Cardiac septum (tissue), 1 donor: ENCODE measurements at regions not wholly inside any gene's neighbourhood (a gene's known extent, or its start where the extent isn't known, plus 50 kb on each side); places are given as distances from the start of the nearest gene placed in this dataset.
"Not testable (repeated sequence)": the region's sequence is repeated elsewhere in the genome, so short reads cannot be mapped to it uniquely, and the experiment has no call there.

ENCODE experiments used
- DNase-seq: peaks from one replicate; pipeline ENCODE4 v3.0.0-alpha.2; 2020; ENCODE audit warnings: low spot score
- intact Hi-C: fragments of 100-400 bp; cut with DNase I; formaldehyde crosslinking; loops from one replicate; pipeline ENCODE4 v1.14.0; 2022
- donor health status: DM: no; HTN: no; CAD: no.

DNA sequence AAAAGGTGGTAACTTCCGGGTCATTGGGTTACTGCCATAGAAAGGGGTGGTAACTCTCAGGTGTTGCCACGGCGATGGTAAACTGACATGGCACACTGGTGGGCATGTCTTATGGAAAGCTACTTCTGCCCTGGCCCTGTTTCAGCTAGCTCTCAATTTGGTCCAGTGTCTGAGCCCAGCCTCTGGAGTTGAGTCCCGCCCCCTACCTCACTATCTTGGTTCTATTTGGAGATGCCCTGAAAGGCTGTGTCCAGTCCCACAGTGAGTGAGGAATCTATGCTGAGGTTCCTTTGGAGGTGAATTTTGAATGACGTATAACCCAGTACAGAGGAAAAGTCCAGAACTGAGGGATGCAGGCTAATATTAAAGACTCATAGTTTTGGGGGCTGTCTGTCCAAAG, 230.4 kb upstream of the PLGLB1 start:
- intact Hi-C loops = not testable (repeated sequence)

DNA sequence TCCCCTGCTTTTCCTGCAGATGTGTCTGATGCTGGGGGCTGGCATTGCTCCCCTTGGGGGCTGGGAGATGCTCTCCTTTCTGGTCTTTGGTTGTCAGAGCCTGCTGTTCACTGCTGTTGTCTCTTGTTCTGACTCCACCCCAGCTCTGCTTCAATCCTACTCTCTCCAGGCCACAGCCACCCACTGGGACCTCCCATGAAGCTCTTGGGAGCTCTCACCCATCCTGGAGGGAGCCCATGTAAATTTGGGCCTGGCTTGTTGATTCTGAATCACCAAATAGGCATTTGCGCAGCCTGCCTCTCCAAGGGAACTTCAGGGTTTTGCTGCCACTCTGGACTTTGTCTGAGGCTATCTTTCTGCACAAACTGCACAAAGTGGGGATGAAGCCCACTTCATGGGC, 232.9 kb upstream of the PLGLB1 start:
- DNase-seq, intact Hi-C loops: not testable (repeated sequence)

More for the DNA sequence above, 230.4 kb upstream of the PLGLB1 start:
- DNase-seq = not testable (repeated sequence)

DNA sequence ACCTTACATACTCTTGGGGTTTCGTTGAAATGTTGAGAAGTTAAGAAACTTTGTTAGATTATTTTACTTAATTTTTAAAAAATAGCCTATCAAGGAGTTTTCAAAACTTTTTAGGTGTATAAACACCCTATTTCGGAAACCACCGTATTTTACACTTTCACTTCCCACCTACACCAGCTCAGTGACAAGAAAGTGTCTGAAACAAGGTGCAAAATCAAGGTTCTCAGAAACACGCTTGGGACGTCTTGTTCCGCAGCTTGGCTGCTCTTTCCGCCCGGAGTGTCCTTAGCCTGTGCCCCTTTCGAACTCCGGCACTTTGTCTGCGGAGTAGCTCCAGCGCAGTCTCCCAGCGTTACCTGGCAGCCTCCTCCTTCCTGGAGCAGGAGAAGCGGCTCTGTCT, 233.8 kb upstream of the PLGLB1 start:
- intact Hi-C loops, DNase-seq: not testable (repeated sequence)

DNA sequence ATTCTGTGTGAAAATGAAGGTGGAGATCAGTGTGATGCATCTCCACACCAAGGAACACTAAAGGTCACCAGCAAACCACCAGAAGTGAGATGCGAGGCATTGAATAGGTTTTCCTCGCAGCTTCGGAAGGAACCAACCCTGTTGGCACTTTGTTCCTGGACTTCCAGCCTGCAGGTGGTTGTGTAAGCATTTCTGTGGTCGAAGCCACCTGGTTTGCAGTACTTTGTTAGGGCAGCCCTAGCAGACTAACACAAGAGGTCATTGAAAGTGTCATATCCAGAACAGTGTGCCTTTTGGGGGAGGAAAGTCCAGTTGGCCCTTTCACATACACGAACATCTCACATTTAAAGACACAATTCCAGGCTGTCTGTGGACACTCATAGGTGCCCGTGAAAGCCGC, 237.2 kb upstream of the PLGLB1 start:
- DNase-seq, intact Hi-C loops: not testable (repeated sequence)

DNA sequence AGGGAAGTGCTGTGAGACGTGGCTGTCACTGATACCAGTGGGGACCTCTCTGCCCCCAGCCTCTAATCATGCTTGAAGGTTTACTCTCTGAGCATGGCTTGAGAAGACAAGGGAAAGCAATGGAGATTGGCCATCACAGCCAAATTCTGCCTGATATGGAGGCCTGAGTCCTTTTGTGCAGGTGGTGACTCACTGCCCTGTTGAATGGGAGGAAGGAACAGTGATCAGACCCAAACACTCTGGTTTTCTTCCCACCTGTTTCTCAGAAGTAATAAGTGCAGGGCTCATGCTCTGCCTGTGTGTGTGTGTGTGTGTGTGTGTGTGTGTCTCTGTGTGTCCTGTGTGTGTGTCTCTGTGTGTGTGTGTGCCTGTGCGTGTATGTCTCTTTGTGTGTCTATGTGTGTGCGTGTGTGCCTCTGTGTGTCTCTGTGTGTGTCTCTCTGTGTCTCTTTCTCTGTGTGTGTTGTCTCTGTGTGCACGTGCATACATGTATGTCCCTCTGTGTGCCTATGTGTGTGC, 240.6 kb upstream of the PLGLB1 start:
- DNase-seq, intact Hi-C loops: not testable (repeated sequence)

DNA sequence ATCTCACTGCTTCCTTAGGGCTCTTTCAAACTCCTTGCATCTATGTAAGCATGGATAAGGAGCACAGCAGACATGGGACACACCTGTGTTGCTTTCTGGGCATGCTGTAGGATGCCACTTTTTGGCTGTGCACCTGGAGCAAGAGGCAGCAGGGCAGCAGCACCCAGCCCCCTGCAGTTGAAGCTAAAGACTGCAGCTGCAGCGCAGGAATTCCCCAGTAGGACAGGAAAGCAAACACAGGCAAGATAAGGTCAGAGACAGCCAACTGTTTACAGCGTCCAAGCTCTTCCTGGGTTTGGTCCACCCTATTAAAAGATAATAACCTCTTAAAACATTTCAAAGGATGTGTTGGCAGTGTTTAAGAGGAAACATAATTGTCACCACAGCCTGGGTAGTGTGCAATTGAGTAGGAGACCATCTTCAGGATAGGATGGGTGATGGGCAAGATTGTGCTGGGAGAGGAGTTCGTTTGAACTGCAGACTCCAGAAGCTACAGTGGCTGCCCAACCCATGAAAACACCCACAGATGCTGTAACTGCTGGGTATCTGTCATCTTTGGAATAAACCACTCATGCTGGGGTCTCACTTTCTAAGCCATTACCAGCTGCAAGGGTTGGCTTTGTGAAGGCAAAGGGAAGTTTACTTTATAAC, 242.3 kb upstream of the PLGLB1 start:
- DNase-seq, intact Hi-C loops: not testable (repeated sequence)

DNA sequence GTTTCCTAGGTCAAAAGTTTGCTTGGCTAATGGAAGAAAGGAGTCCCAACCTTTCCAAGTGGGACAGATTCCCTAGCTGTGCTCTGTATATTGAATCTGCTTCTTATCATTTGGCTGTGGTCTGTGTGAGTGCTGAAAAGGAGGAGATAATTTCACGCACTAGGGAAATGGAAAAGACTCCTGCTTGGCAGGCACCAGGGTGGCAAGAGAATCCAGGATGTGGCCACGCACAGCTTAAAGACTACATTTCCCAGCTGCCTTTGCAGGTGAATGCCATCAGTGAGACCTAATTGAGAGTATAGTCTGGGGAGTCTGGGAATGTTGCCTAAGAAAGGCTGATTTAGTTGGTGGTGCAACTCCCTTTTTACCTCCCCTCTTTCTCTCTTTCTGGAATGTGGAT, 253.5 kb upstream of the PLGLB1 start:
- DNase-seq, intact Hi-C loops: not testable (repeated sequence)

DNA sequence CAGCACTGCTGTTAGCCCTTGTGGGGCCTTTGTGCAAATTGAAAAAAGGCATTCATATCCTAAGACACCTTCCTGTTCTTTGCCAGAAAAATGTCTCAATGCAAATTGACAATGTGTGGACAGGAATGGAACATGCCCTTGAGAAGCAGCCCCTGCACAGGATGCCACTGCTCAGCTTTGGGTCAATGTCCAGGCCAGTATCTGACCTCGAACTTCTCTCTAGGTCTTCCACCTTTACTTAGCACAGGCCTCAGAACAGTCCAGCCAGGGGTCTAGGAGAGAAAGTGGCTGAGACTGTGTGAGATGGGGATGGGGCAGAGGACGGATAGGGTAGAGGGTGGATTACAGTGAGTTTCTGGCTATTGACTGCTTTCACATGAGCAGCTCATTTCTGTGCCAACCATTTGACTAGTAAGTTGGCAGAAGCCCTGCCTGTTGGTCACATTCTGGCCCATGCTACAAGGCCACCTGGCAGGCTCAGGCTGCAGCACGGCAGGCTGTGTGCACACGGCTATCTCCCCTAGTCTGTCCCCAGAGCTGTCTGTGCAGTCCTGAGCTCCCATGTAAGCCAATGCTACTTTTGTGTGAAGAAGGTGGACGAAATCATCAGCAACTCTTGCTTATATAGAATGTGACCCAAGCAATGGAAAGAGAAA, 254.5 kb upstream of the PLGLB1 start:
- intact Hi-C loops, DNase-seq: not testable (repeated sequence)

DNA sequence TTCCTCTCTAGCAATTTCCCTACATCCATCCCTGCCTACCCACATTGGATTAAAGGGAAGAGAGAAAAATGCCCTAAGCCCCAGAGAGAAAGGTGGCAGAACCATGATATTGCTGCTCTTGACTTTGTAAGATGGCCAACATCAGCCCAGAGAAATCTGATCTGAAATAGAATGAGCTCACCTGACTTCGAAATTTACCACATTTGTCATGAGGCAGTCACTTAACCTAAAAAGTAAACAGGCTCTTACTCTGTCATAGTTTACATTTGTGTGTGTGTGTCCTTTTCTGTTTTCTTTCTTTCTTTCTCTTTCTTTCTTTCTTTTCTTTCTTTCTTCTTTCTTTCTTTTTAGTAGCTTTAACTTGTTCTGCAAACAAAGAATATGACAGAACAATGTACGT, 255.0 kb upstream of the PLGLB1 start:
- intact Hi-C loops, DNase-seq: not testable (repeated sequence)

DNA sequence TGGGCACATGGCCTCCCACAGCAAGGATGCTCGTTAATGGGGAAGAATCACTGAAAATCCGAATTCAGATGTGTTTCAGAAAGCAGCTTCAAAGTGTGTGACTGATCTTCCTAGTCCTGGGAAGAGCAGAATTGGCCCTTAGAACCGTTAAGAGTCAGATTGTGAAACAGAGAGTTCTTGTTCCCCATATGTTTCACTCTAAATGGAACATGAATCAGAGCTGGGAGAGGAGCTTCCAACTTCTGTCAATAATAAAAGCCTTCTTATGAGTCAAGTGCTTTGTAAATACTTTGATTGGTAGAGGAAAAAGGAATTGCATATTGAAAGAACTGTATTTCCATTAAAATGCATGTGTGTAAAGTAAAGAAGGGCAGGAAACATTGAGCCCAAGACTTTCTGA, 256.1 kb upstream of the PLGLB1 start:
- DNase-seq, intact Hi-C loops: not testable (repeated sequence)

DNA sequence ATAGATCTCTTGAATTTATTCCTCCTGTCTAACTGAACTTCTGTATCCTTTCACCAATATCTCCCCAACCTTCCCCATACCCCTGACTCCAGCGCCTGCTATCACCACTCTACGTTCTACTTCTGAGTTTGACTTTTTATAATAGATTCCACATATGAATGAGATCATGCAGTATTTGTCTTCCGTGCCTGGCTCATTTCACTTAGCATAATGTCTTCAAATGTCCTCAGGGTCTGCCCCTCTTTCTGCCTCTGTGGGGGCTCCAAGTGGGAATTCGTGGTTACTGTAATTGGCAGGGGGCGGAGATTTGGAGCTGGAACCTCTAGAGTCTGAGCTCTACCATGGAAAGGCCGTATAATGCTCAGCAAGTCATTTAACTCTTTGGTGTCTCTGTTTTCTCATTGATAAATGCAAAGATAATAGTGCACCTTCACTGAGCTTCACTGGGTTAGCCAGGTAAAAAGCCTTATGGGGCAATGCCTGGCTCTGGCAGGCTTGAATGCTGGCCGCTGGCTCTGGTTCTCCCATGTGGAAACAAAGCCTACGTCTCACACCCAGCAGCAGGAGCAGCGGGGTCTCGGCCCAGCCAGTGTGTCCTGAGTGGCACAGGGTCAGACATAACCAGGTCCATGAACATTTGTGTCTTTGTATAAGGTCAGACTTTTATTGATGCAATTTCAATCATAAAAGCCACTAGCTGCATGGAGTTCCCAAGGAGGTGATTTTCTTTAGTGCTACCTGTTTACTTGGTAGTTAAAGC, 259.1 kb upstream of the PLGLB1 start:
- intact Hi-C loops, DNase-seq: not testable (repeated sequence)

DNA sequence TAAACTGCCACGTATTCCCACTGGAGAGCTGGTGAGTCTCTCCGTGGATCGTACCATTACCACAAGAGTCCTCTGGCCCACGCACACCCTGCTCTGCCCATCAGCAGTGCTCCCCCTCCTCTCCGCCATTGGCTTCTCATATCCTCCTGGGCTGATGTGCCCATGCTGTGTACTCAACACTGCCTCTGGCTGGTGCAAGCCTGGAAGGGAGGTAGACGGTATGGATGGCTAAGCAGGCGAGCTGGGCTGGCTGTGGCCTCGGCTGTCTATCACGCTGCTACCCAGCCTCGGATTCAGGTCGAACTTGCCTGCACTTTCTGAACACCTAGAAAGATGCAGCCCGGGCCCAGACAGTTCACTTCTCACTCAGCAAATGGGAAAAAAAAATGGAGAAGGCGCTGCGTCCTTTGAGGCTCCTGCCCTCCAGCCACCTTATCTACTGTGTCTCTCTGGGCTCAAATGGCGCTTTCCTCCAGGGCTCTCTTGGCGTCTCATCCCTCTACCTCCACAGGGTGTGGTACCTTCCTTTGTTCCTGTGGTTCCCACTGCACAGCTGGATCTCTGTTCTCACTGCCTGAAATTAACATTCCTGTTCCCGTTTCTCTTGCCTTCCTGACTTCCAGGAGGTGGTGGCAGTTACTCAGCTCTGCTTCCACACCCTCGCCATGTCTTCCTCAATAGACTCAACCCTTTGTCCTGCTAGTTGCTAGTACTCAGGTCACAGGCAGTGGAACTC, 262.3 kb upstream of the PLGLB1 start:
- intact Hi-C loops = not testable (repeated sequence)

DNA sequence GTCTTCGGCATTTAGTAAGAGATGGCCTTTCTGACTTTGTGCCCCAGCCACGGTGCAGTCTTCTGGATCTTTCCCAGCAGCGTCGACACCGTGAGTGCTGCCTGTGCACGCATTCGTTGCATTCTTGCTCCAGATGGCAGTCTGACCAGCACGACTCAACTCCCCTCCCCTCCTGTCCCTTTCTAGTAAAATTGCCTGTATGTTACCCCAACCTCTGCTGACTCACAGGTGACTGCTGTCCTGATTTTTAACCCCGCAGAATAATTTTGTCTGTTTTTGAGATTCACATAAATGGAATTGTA, 262.8 kb upstream of the PLGLB1 start:
- intact Hi-C loops, DNase-seq: not testable (repeated sequence)

More for the DNA sequence above, 262.3 kb upstream of the PLGLB1 start:
- not testable (repeated sequence) for DNase-seq

DNA sequence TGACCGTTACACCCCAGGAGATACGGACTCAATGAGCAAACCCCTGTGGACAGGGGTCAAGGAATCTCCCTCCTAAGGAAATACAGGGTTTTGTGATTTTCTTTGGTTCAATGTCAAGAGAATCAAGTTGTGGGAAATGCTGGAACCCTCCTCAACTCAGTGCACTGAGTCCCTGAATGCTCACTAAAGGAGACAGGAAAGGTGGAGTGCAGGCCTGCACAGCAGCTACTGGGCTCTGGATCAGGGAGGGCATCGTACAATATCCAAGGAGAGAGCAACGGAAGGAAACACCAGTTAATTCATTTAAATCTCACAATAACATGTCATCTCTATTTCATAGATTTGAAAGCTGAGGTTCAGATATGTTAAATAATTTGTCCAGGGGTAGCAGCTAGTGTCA, 263.5 kb upstream of the PLGLB1 start:
- intact Hi-C loops, DNase-seq: not testable (repeated sequence)

DNA sequence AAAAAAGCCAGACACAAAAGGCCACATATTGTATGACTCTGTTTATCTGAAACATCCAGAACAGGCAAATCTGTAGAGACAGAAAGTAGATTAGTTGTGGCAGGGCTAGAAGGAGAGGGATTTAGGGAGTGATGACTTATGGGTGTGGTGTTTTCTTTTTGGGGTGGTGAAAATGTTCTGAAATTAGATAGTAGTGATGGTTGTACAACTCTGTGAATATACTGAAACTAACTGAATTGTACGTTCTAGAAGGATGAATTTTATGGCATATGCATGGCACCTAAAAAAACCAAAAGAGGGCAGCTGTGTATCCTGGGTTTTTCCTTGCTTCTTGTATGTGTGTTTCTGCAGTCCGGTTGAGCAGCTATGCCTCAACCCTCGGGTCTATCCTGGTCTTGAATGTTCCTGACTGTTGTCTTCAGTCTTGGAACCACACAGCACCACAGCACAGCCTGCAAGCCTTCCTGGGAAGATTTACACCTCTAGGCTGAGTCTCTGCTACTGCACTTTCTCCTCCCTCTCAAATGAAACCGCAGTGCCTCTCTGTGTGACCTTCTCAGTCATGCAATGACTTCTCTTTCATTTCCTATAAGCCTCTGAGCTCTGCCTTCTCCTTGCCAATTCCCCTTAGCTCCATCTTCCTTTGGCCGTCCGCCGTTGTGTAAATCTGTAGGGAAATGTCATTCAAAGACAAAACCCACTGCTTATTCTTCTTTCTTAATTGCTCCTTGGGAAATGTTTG, 269.1 kb upstream of the PLGLB1 start:
- intact Hi-C loops, DNase-seq: not testable (repeated sequence)

DNA sequence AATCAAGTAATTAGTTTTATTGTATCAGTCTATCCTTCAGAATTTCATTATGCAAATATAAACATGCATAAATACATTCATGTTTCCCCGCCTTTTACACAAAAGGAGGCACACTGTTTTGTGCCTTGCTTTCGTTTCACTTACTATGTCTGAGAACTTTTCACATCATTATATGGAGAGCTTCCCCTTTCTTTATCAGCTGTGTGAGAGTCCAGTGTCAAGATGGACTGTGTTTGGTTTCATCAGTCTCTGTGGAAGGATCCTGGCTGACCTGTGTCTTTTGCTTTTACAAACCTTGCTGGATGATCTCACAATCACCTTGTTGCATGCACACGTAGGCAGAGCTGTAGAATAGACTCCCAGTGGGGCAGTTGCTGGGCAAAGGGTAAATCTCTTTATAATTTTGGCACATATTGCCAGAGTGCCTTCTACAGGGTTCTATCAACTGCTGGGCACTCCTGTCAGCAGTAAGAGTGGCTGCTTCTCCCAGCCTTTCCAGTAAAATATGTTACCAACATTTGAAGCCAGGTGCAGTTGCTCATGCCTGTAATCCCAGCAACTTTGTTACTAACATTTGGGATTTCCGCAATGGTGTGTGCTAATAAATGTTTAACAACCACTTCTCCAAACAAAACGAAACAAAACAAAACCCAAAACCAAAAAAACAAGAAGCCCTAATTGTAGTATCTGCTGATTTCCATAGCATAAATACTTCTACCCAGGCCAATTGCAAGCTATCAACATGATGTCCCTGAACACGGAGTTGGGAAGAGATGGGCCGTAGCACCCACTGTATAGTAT, 270.0 kb upstream of the PLGLB1 start:
- DNase-seq, intact Hi-C loops: not testable (repeated sequence)

DNA sequence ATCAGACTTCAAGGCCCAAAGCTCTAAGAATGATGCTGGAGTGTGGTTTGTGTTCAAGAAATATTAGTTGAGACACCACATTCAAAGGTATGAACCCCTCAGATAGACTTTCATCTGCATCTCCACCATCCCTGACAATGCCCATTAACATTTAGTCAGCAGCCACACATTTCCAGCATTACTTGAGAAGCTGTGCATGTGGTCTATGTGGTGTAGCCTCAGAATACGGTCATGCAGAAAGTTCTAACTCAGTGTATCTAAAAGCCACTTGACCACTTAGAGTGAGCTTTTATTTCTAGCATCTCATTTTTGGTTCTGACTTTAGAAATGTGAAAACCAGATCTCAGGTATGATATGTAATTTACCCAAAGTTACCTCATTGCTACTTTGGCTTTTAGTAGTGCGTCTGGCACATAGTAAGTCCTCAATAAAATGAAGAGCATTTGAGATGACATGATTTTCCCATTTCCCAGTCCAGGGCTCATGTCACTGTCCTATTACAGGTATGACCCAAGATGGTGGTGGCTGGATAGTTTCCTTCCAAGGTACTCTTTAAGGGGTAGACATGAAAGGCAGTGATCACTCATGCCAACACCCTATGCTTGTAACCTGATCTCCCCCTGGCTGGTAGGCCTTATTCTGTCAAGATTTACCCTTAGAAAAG, 272.4 kb upstream of the PLGLB1 start:
- intact Hi-C loops, DNase-seq: not testable (repeated sequence)

DNA sequence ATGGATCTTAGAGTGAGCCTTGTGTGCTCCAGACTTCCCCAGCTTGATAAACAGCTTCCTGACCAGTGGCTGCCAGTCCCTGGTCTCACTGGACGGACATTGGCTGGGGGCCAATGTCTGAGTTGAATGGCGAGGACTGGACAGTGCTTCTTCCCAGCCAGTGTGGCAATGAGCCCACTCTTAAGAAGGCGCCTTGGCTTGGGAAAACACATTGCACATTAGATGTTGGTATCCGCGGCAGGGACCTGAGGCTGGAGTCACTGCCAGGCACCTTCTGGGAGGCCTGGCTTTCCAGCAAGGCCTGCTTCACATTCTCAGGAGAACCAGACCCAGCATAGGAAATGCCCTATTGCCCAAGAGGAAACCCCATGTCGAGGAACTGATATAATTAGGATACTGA, 273.5 kb upstream of the PLGLB1 start:
- DNase-seq, intact Hi-C loops: not testable (repeated sequence)
